AG10803 (cell line): ENCODE measurements at regions not wholly inside any gene's neighbourhood (a gene's known extent, or its start where the extent isn't known, plus 50 kb on each side); places are given as distances from the start of the nearest gene placed in this dataset.
"Not testable (repeated sequence)": the region's sequence is repeated elsewhere in the genome, so short reads cannot be mapped to it uniquely, and the experiment has no call there.

Experiments
- DNase-seq: peaks from one replicate; pipeline ENCODE4 v3.0.0; 2010; ENCODE audit warnings: low read depth
- H3K4me3 ChIP-seq: 2 replicates; pipeline ENCODE4 v1.5.1; 2011; ENCODE audit warnings: mild to moderate bottlenecking, low read length, control low read depth
- TF ChIP-seq, protein P1 (sequence below): conservative IDR thresholded peaks from 2 replicates; pipeline ENCODE4 v1.5.1; 2011; ENCODE audit warnings: mild to moderate bottlenecking, low read length, control low read depth, inconsistent platforms

GRCh38 chr2:16028644-16029043 lies 88.3 kb downstream of the MYCN start:
- TF ChIP-seq, protein P1, sequence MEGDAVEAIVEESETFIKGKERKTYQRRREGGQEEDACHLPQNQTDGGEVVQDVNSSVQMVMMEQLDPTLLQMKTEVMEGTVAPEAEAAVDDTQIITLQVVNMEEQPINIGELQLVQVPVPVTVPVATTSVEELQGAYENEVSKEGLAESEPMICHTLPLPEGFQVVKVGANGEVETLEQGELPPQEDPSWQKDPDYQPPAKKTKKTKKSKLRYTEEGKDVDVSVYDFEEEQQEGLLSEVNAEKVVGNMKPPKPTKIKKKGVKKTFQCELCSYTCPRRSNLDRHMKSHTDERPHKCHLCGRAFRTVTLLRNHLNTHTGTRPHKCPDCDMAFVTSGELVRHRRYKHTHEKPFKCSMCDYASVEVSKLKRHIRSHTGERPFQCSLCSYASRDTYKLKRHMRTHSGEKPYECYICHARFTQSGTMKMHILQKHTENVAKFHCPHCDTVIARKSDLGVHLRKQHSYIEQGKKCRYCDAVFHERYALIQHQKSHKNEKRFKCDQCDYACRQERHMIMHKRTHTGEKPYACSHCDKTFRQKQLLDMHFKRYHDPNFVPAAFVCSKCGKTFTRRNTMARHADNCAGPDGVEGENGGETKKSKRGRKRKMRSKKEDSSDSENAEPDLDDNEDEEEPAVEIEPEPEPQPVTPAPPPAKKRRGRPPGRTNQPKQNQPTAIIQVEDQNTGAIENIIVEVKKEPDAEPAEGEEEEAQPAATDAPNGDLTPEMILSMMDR: no peak
- no peak overlapping the region for H3K4me3 ChIP-seq
- no peak for DNase-seq

DNA sequence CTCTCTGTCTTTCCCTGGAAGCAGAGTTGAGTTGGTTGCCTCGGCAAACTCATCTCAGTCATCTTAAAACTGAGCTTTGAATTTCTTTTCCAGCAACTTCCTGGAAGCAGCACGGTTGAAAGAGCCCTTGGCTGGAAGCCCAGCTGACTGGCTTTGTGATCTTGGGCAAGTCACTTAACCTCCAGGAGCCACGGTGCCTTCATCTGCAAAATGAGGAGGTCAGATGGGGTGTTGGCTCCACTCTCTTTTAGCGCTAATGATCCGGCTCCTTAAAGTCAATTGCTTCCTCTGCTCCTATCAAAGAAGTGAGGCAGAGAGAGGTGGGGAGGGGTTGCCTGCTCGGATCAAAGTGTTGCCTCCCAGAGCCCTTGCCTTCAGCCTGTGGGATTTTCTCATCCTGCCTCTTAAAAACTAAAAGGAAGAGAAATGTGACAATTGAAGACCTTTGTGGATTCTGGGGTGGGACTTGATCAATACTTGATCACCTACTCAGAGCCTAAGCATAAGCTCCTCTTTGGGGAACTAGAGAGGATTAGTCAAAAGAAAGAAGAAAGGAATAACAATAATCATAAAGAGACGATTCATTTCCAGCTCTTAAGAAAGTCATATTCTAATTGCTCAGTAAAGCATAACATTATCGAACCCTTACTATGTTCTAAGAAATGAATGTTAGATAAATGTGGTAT lies 86.6 kb downstream of the MYCN start:
- H3K4me3 ChIP-seq: no peak overlapping the region
- TF ChIP-seq, protein P1: no peak
- DNase-seq: no peak

DNA sequence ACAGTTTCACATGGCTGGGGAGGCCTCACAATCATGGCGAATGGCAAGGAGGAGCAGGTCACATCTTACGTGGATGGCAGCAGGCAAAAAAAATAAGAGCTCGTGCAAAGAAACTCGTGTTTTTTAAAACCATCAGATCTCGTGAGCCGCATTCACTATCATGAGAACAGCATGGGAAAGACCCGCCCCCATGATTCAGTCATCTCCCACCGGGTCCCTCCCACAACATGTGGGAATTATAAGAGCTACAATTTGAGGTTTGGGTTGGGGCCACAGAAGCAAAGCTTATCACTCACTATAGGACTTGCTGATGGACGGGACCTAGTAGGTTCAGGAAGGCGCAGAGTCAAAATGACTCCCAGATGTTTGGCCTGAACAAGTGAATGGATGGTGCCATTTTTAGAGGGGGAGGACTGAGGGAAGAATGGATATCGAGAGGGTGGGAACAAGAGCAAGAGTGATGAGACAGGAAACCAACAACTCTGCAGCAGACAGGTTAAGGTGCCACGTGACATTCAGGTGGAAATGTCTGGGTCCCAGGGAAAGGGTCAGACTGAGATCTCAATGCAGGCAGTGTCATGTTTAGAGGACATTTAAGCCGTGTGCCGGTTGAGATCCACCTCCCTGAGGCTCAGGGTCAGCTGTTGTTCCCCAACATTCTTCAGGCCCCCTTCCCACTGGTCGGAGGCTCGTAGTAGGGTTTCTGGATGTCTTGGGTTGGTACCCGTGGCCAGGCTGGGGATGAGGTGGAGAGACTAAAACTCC lies 85.7 kb downstream of the MYCN start:
- TF ChIP-seq, protein P1: no peak
- no peak overlapping the region for H3K4me3 ChIP-seq
- DNase-seq: no peak

- no peak for DNase-seq
- TF ChIP-seq, protein P1: no peak
- no peak overlapping the region for H3K4me3 ChIP-seq
These were observed 85.0 kb downstream of the MYCN start for GRCh38 chr2:16025211-16025875.

DNA sequence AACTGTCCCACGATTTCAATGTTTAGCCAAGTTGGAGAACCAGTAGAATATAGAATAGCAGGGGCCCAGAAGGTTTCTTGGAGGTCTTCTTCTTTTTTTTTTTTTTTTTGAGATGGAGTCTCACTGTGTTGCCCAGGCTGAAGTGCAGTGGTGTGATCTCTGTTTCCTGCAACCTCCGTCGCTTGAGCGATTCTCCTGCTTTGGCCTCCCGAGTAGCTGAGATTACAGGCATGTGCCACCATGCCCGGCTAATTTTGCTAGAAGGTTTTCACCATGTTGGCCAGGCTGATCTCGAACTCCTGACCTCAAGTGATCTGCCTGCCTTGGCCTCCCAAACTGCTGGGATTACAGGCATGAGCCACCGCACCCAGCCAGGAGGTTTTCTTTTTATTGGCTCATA lies 84.3 kb downstream of the MYCN start:
- DNase-seq, H3K4me3 ChIP-seq: not testable (repeated sequence)

- H3K4me3 ChIP-seq: no peak overlapping the region
- TF ChIP-seq, protein P1: no peak
- DNase-seq: no peak
These were observed 83.4 kb downstream of the MYCN start for GRCh38 chr2:16023506-16024360.

- TF ChIP-seq, protein P1: no peak
- H3K4me3 ChIP-seq: no peak overlapping the region
- no peak for DNase-seq
These were observed 82.3 kb downstream of the MYCN start for GRCh38 chr2:16022548-16023240.
